HG03108 (cell line): ENCODE measurements at regions not wholly inside any gene's neighbourhood (a gene's known extent, or its start where the extent isn't known, plus 50 kb on each side); places are given as distances from the start of the nearest gene placed in this dataset.
"Not testable (repeated sequence)": the region's sequence is repeated elsewhere in the genome, so short reads cannot be mapped to it uniquely, and the experiment has no call there.

Source experiments
- ATAC-seq: cut with Tn5 transposase; IDR thresholded peaks from one replicate; pipeline ENCODE4 v1.9.1; 2021; ENCODE audit warnings: moderate library complexity; ENCODE audit not compliant: unreplicated experiment

GRCh38 chr20:4635781-4636180 lies 50.5 kb upstream of the PRNP start:
- no peak for ATAC-seq

- no peak for ATAC-seq
Measured at GRCh38 chr20:4635342-4635741, 50.9 kb upstream of the PRNP start.

GRCh38 chr20:4633780-4634179 lies 52.5 kb upstream of the PRNP start:
- ATAC-seq, result no peak

GRCh38 chr20:4633379-4633778 lies 52.9 kb upstream of the PRNP start:
- ATAC-seq, result no peak

- ATAC-seq, result no peak
Measured at GRCh38 chr20:4632876-4633275, 53.4 kb upstream of the PRNP start.

- no peak for ATAC-seq
Measured at GRCh38 chr20:4626228-4626627, 60.0 kb upstream of the PRNP start.

GRCh38 chr20:4625687-4626086 lies 60.6 kb upstream of the PRNP start:
- no peak for ATAC-seq

- ATAC-seq, result not testable (repeated sequence)
Measured at GRCh38 chr20:4624675-4625336, 61.5 kb upstream of the PRNP start.

- ATAC-seq, result not testable (repeated sequence)
Measured at GRCh38 chr20:4619144-4619543, 67.1 kb upstream of the PRNP start.

- no peak for ATAC-seq
Measured at GRCh38 chr20:4617484-4617883, 68.8 kb upstream of the PRNP start.

GRCh38 chr20:4617019-4617418 lies 69.2 kb upstream of the PRNP start:
- no peak for ATAC-seq

GRCh38 chr20:4613718-4614620 lies 72.3 kb upstream of the PRNP start:
- ATAC-seq, result peak; percentile 67

GRCh38 chr20:4613184-4613583 lies 73.1 kb upstream of the PRNP start:
- ATAC-seq, result no peak

- ATAC-seq, result no peak
Measured at GRCh38 chr20:4610871-4611270, 75.4 kb upstream of the PRNP start.

GRCh38 chr20:4609511-4609910 lies 76.7 kb upstream of the PRNP start:
- ATAC-seq, result no peak

GRCh38 chr20:4608861-4609260 lies 77.4 kb upstream of the PRNP start:
- no peak for ATAC-seq

- no peak for ATAC-seq
Measured at GRCh38 chr20:4607287-4607713, 79.0 kb upstream of the PRNP start.

GRCh38 chr20:4606051-4606450 lies 80.2 kb upstream of the PRNP start:
- ATAC-seq, result no peak

GRCh38 chr20:4605166-4605565 lies 81.1 kb upstream of the PRNP start:
- no peak for ATAC-seq

GRCh38 chr20:4604580-4604979 lies 81.7 kb upstream of the PRNP start:
- no peak for ATAC-seq

- no peak for ATAC-seq
Measured at GRCh38 chr20:4603724-4604123, 82.5 kb upstream of the PRNP start.

- no peak for ATAC-seq
Measured at GRCh38 chr20:4602297-4602631, 84.0 kb upstream of the PRNP start.
